Right cardiac atrium (tissue), 5 donors: ENCODE measurements at regions not wholly inside any gene's neighbourhood (a gene's known extent, or its start where the extent isn't known, plus 50 kb on each side); places are given as distances from the start of the nearest gene placed in this dataset.

Experiments
- ATAC-seq, 2 donors: fragments of 200-7000 bp; cut with Tn5 transposase; one replicate each; pipeline versions ENCODE4 v1.8.0 to v1.9.1; 2020; ENCODE audit warnings: moderate library complexity in 2 of 2, mild to moderate bottlenecking in 1 of 2
- DNase-seq, 3 donors: peaks; one replicate each; pipeline ENCODE4 v3.0.0-alpha.2; 2020
- H3K27ac ChIP-seq: one replicate; pipeline ENCODE4 v1.5.1; 2013; ENCODE audit warnings: mild to moderate bottlenecking, low read length, control low read depth, moderate library complexity
- H3K27me3 ChIP-seq: one replicate; pipeline ENCODE4 v1.6.1; 2013; ENCODE audit not compliant: control insufficient read depth, insufficient read depth
- H3K4me1 ChIP-seq: one replicate; pipeline ENCODE4 v1.6.1; 2013; ENCODE audit warnings: low read length; ENCODE audit not compliant: control insufficient read depth, insufficient read depth
- H3K4me3 ChIP-seq: one replicate; pipeline ENCODE4 v1.5.1; 2013; ENCODE audit warnings: low read length, control low read depth
- H3K9me3 ChIP-seq: one replicate; pipeline ENCODE4 v1.6.1; 2013; ENCODE audit warnings: low read length; ENCODE audit not compliant: control insufficient read depth
- WGBS: extraction: QIAGEN DNeasy Blood & Tissue Kit; methylation state at CpG from one replicate; pipeline ENCODE4 v1.1.7; 2013; 5-methylcytosine and 5-hydroxymethylcytosine counted together
- intact Hi-C, 4 donors: fragments of 100-400 bp; cut with DNase I; formaldehyde crosslinking; loops; one replicate each; pipeline versions ENCODE4 v1.11.0 to v1.14.0; 2022 to 2023
- donor health status: healthy with polysubstance abuse.
- donor health status: DM: no; HTN: yes; CAD: no.
- donor health status: DM: no; HTN: no; CAD: no.
- donor health status: DM: no; HTN: yes; CAD: no; lungs with severe emphysema.
- donor health status: DM: yes; HTN: yes; CAD: no.

DNA sequence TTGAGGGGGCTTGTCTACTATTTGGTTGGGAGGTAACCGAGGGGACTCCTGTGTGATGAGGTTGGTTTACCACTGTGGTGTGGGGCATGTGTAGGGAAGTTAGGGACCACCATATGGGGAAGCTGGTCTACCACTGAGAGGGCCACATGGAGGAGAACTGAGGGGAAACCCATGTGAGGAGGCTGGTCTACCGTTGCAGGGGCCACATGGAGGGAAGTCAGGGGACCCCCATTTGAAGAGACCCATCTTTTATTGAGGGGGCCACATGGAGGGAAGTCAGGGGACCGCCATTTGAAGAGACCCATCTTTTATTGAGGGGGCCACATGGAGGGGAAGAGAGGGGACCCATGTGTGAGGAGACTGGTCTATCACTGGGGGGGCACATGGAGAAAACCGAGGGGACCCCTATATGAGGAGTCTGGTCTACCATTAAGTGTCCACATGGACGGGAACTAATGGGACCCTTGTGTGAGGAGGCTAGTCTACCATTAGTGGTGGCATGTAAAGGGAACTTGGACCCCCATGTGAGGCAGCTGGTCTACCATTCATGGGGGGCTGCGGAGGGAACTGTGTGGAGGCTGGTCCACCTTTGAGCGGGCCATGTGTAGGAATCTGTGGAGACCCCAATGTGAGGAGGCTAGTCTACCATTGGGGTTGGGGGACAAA lies 165.5 kb downstream of the FBLN2 start:
- Histone ChIP-seq H3K9me3 (no peaks in the 10 kb centered on the region), H3K27ac (no peak overlapping the region), H3K27me3 (no peaks in the 10 kb centered on the region), H3K4me3 (no peak overlapping the region), H3K4me1 (no peaks in the 10 kb centered on the region)
- 91% methylated on average over 7 of the region's 7 CpGs for WGBS
- intact Hi-C loops, result no loop called here
- DNase-seq, result no peak
- no peak for ATAC-seq

DNA sequence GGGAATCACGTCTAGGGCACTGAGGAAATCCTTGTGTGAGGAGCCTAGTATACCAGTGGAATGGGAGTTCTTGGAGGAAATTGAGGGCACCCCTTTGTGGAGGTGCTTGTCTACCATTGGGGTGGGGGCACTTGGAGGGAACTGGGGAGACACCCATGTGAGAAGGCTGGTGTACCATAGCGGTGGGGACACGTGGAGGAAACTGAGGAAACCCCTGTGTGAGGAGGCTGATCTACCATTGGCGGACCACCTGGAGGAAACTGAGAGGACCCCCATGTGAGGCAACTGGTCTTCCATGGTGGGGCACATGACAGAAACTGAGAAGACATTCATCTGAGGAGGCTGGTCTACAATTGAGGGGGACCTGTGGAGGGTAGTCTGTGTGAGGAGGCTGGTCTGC lies 164.5 kb downstream of the FBLN2 start:
- WGBS, result 80% methylated on average over 4 of the region's 4 CpGs
- Histone ChIP-seq H3K9me3 (no peaks in the 10 kb centered on the region), H3K27me3 (no peaks in the 10 kb centered on the region), H3K4me3 (no peak overlapping the region), H3K27ac (no peak overlapping the region), H3K4me1 (no peaks in the 10 kb centered on the region)
- intact Hi-C loops, result no loop called here
- ATAC-seq (no peak), DNase-seq (no peak)

DNA sequence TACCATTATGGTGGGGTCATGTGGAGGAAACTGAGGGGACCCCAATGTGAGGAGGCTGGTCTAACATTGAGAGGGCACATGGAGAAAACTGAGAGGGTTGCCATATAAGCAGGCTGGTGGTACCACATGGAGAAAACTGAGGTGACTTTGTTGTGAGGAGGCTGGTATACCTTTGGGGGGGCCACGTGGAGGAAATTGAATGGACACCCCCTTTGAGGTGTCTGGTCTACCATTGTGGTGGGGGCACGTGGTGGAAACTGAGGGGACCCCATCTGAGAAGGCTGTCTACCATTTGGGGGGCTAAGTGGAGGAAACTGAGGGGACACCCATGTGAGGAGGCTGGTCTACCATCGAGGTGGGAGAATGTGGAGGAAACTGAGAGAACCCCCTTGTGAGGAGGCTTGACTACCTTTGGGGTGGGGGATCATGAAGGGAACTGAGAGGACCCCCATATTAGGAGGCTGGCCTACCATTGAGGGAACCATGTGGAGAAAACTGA lies 163.8 kb downstream of the FBLN2 start:
- no peak for ATAC-seq
- Histone ChIP-seq H3K4me1 (no peaks in the 10 kb centered on the region), H3K9me3 (no peaks in the 10 kb centered on the region), H3K27ac (no peak overlapping the region), H3K27me3 (no peaks in the 10 kb centered on the region), H3K4me3 (no peak overlapping the region)
- intact Hi-C loops, result no loop called here
- WGBS, result 55% methylated on average over 3 of the region's 3 CpGs
- DNase-seq, result no peak

DNA sequence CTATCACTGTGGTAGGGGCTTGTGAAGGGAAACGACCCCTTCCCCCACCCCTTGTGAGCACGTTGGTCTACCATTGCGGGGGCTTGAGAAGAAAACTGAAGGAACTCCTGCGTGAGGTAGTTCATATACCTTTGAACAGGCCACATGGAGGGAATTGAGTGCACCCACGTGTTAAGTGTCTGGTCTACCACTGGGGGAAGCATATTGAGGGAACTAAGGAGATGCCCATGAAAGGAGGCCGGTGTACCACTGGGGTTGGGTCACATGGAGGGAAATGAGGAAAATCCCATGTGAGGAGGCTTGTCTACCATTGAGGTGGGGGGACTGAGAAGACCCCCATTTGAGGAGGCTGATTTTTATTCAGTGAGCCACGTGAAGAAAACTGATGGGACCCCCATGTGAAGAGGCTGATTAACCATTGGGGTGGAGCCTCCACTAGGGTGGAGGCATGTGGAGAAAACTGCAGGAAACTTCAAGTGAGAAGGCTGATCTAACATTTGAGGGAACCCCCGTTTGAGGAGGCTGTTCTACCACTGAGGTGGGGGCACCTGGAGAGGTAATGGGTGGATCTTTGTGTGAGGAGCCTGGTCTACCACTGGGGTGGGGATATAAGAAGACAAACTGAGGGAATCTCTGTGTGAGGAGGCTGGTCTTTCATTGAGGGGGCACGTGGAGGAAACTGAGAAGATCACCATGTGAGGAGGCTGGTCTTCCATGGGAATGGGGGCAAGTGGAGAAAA lies 163.2 kb downstream of the FBLN2 start:
- no peaks in the 10 kb centered on the region for H3K27me3 ChIP-seq
- intact Hi-C loops, result no loop called here
- no peaks in the 10 kb centered on the region for H3K9me3 ChIP-seq
- no peak for DNase-seq
- H3K4me3 ChIP-seq, result no peak overlapping the region
- 64% methylated on average over 9 of the region's 9 CpGs for WGBS
- no peak overlapping the region for H3K27ac ChIP-seq
- ATAC-seq, result no peak
- no peaks in the 10 kb centered on the region for H3K4me1 ChIP-seq

DNA sequence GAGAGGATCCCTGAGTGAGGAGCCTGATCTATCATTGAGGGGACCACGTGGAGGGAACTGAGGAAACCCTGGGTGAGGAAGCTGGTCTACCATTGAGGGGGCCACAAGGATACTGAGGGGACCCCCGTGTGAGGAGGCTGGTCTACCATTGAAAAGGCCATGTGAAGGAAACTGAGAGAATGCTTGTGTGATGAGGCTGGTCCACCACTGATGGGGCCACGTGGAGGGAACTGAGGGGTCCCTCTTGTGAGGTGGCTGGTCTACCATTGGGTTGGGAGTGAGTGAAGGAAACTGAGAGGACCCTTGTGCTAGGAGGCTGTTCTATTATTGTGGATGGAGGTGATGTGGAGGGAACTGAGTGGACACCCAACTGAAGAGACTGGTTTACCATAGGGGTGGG lies 161.3 kb downstream of the FBLN2 start:
- H3K9me3 ChIP-seq, result no peaks in the 10 kb centered on the region
- no peak overlapping the region for H3K4me3 ChIP-seq
- DNase-seq (no peak), ATAC-seq (no peak)
- 47% methylated on average over 3 of the region's 3 CpGs for WGBS
- no peak overlapping the region for H3K27ac ChIP-seq
- intact Hi-C loops, result no loop called here
- no peaks in the 10 kb centered on the region for H3K27me3 ChIP-seq
- H3K4me1 ChIP-seq, result no peaks in the 10 kb centered on the region

DNA sequence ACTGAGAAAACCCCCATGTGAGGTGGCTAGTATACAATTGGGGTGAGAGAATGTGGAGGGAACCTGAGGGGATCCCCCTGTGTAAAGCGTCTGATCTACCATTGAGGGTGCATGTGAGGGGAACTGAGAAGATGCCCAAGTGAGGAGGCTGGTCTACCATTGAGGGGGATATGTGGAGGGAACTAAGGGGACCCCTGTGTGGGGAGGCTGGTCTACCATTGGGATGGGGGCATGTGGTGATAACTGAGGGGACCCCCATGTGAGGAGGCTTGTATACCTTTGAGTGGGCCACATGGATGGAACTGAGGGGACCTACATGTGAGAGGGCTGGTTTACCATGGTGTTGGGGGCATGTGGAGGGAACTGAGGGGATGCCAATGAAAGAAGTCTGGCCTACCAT lies 160.8 kb downstream of the FBLN2 start:
- no peak overlapping the region for H3K4me3 ChIP-seq
- 91% methylated on average over 1 of the region's 1 CpG for WGBS
- ATAC-seq (no peak), DNase-seq (no peak)
- no peaks in the 10 kb centered on the region for H3K9me3 ChIP-seq
- no peak overlapping the region for H3K27ac ChIP-seq
- intact Hi-C loops, result no loop called here
- no peaks in the 10 kb centered on the region for H3K27me3 ChIP-seq
- H3K4me1 ChIP-seq, result no peaks in the 10 kb centered on the region

DNA sequence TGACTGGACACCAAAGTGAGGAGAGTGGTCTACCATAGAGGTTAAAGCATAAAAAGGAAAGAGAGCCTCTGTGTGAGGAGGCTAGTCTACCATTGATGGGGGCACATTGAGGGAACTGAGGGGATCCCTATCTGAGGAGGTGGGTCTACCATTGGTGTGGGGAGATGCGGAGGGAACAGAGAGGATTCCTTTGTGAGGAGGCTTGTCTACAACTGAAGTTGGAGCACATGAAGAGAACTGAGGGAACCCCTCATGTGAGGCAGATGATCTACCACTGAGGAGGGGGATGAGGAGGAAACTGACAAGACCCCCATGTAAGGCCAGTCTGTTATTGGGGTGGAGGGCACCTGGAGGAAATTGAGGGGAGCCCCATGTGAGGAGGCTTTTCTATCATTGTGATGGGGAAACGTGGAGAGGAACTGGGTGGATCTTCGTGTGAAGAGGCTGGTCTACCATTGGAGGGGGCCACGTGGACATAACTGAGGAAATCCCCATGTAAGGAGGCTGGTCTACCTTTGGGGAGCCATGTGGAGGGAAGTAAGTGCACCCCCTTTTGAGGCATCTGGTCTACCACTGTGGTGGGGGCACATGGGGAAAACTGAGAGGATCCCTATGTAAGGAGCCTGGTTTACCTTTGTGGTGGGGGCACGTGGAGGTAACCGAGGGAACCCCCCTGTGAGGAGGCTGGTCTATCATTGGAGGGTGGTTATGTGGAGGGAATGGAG lies 160.1 kb downstream of the FBLN2 start:
- Histone ChIP-seq H3K27ac (no peak overlapping the region), H3K27me3 (no peaks in the 10 kb centered on the region), H3K4me3 (no peak overlapping the region), H3K9me3 (no peaks in the 10 kb centered on the region), H3K4me1 (no peaks in the 10 kb centered on the region)
- 74% methylated on average over 6 of the region's 6 CpGs for WGBS
- intact Hi-C loops, result no loop called here
- DNase-seq, result no peak
- no peak for ATAC-seq

DNA sequence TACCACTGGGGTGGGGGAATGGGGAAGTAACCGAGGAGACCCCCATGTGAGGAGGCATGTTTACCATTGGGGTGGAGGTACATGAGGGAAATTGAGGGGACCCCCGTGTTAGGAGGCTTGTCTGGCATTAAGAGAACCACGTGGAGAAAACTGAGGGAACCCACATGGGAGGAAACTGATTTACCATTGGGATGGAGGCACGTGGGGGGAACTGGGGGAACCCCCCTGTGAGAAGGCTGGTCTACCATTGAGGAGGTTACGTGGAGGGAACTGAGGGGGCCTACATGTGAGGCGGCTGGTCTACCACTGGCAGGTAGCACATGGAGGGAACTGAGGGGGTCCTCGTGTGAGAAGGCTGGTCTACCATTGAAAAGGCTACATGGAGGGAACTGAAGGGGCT lies 159.4 kb downstream of the FBLN2 start:
- H3K27ac ChIP-seq, result no peak overlapping the region
- no peaks in the 10 kb centered on the region for H3K4me1 ChIP-seq
- WGBS, result 72% methylated on average over 7 of the region's 7 CpGs
- no peak for ATAC-seq
- no peaks in the 10 kb centered on the region for H3K9me3 ChIP-seq
- no peak for DNase-seq
- no peak overlapping the region for H3K4me3 ChIP-seq
- no peaks in the 10 kb centered on the region for H3K27me3 ChIP-seq
- intact Hi-C loops, result no loop called here

DNA sequence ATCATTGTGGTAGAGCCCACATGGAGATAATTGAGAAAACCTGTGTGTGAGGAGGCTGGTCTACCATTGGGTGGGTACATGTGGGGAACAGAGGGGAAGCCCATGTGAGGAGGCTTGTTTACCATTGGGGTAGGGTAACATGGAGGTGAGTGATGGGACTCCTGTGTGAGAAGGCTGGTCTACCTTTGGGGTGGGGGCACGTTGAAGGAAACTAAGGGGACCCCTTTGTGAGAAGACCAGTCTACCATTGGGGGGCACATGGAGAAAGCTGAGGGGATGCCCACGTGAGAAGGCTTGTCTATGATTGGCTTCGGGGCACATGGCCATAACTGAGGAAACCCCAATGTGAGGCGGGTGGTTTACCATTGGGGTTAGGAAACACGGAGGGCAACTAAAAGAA lies 158.5 kb downstream of the FBLN2 start:
- H3K27me3 ChIP-seq, result no peaks in the 10 kb centered on the region
- no peak overlapping the region for H3K4me3 ChIP-seq
- ATAC-seq, result no peak
- no peak for DNase-seq
- 86% methylated on average over 5 of the region's 5 CpGs for WGBS
- no peak overlapping the region for H3K27ac ChIP-seq
- intact Hi-C loops, result no loop called here
- H3K9me3 ChIP-seq, result no peaks in the 10 kb centered on the region
- no peaks in the 10 kb centered on the region for H3K4me1 ChIP-seq

DNA sequence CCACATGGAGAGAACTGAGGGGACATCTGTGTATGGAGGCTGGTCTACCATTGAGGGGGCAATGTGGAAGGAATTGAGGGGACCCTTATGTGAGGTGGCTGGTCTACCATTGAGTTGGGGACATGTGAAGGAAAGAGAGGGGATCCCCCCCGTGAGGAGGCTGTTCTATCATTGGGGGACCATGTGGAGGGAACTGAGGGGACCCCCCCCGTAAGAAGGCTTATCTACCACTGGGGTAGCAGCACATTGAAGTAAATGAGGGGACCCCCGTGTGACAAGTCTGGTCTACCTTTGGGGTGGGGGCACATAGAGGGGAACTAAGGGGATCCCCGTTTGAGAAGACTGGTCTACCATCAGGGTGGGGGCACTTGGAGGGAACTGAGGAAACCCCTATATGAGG lies 158.0 kb downstream of the FBLN2 start:
- 72% methylated on average over 4 of the region's 4 CpGs for WGBS
- no peak for ATAC-seq
- no peak for DNase-seq
- Histone ChIP-seq H3K27ac (no peak overlapping the region), H3K27me3 (no peaks in the 10 kb centered on the region), H3K9me3 (no peaks in the 10 kb centered on the region), H3K4me3 (no peak overlapping the region), H3K4me1 (no peaks in the 10 kb centered on the region)
- intact Hi-C loops, result no loop called here

DNA sequence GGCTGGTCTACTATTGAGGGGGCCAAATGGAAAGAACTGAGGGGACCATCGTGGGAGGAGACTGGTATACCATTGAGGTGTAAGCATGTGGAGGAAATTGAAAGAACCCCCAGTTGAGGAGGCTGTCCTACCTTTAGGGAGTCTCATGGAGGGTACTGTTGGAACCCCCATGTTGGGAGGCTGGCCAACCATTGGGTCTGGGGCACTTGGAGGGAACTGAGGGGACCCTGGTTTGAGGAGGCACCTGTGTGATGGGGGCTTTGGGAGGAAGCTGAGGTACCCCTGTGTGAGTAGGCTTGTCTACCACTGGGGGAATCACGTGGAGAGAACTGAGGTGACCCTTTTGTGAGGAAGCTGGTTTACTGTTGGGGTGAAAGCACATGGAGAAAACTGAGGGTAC lies 157.5 kb downstream of the FBLN2 start:
- intact Hi-C loops, result no loop called here
- no peak for DNase-seq
- no peak overlapping the region for H3K4me3 ChIP-seq
- ATAC-seq, result no peak
- no peak overlapping the region for H3K27ac ChIP-seq
- no peaks in the 10 kb centered on the region for H3K27me3 ChIP-seq
- H3K4me1 ChIP-seq, result no peaks in the 10 kb centered on the region
- no peaks in the 10 kb centered on the region for H3K9me3 ChIP-seq
- 58% methylated on average over 2 of the region's 2 CpGs for WGBS
